Omental fat pad (tissue), 3 donors: ENCODE measurements at regions not wholly inside any gene's neighbourhood (a gene's known extent, or its start where the extent isn't known, plus 50 kb on each side); places are given as distances from the start of the nearest gene placed in this dataset.

ENCODE experiments used
- ATAC-seq: fragments of 150-250 bp; one replicate; pipeline ENCODE4 v1.9.1; 2016; ENCODE audit warnings: mild to moderate bottlenecking, moderate library complexity; ENCODE audit not compliant: low FRiP score
- DNase-seq: peaks from one replicate; pipeline ENCODE4 v3.0.0-alpha.2; 2019; ENCODE audit warnings: low spot score
- TF ChIP-seq, protein P1 (sequence below), 3 donors: fragments of 450-650 bp; IDR thresholded peaks; one replicate each; pipeline ENCODE4 v1.5.1; 2016 to 2017; ENCODE audit warnings: antibody characterized with exemption in 3 of 3, mild to moderate bottlenecking in 3 of 3, moderate library complexity in 2 of 3

- ATAC-seq, result no peak
- TF ChIP-seq, protein P1, sequence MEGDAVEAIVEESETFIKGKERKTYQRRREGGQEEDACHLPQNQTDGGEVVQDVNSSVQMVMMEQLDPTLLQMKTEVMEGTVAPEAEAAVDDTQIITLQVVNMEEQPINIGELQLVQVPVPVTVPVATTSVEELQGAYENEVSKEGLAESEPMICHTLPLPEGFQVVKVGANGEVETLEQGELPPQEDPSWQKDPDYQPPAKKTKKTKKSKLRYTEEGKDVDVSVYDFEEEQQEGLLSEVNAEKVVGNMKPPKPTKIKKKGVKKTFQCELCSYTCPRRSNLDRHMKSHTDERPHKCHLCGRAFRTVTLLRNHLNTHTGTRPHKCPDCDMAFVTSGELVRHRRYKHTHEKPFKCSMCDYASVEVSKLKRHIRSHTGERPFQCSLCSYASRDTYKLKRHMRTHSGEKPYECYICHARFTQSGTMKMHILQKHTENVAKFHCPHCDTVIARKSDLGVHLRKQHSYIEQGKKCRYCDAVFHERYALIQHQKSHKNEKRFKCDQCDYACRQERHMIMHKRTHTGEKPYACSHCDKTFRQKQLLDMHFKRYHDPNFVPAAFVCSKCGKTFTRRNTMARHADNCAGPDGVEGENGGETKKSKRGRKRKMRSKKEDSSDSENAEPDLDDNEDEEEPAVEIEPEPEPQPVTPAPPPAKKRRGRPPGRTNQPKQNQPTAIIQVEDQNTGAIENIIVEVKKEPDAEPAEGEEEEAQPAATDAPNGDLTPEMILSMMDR (IDR thresholded peaks at IDR 0.05), result no peak
Observed at GRCh38 chr7:114099337-114099736, 180.5 kb upstream of the PPP1R3A start.

GRCh38 chr7:114095885-114096284 lies 177.1 kb upstream of the PPP1R3A start:
- no peak for ATAC-seq
- no peak for DNase-seq
- TF ChIP-seq, protein P1 (IDR thresholded peaks at IDR 0.05), result no peak

More at GRCh38 chr7:114099337-114099736, 180.5 kb upstream of the PPP1R3A start:
- no peak for DNase-seq

DNA sequence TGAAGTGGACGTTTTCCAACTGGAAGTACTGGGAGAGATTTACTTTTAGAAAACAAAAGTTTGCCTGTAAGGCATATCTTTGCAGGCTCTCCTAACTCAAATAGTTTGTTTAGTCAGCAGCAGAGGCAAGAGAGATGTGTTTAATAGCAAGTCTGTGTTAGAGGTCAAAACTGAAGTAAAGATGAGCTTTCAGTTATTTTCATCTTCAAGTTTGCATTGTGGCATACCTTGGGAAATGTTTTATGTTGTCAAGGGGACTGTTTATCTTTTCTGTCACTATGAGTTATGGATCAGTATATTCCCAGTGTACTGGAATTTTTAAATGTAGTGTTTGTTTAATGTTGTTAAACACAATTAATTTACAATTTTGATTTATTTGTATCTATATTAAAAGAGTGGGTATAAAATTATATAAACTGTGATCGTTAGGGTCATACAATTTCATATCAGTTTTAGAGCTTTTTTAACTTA lies 169.7 kb upstream of the PPP1R3A start:
- ATAC-seq, result no peak
- DNase-seq, result no peak
- TF ChIP-seq, protein P1 (IDR thresholded peaks at IDR 0.05), result no peak

DNA sequence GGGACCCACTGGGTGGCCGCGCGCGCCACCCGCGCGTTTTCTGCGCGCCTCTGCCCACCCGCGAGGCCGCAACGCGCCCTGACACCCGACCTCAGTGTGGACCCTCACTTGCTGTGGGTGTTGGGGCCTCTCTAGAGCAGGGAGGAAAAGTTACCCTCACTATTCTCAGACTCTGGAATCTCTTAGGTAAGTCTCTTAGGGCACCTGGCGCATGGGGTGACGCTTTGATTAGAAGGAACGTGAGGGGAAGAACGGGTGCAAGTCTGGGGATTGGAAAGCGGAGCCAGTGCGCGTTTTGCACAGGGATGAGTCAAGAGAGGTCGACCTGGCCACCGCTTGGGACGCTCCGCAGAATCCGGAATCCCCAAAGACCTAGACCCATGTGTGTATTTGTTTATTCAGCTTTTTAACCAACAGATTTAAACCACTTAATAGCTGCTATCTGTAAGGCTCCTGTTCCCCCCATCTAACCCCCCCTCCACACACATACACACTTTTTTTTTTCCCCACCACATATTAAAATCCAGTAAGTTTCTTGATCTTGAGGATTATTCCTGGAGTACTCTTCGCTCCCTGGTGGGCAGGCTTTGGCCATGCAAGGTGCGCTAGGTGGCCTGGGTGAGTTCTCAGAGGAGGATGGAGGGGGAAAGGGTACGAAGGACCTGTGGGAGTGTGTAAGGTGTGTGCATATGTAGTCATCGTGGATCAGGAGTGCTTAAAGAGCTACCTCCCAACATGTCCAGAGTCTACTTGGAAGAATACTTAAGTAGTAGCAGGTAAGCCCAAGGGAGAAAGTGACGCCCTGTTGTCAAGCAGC lies 169.1 kb upstream of the PPP1R3A start:
- TF ChIP-seq, protein P1 (IDR thresholded peaks at IDR 0.05), result no peak
- no peak for DNase-seq
- no peak for ATAC-seq

DNA sequence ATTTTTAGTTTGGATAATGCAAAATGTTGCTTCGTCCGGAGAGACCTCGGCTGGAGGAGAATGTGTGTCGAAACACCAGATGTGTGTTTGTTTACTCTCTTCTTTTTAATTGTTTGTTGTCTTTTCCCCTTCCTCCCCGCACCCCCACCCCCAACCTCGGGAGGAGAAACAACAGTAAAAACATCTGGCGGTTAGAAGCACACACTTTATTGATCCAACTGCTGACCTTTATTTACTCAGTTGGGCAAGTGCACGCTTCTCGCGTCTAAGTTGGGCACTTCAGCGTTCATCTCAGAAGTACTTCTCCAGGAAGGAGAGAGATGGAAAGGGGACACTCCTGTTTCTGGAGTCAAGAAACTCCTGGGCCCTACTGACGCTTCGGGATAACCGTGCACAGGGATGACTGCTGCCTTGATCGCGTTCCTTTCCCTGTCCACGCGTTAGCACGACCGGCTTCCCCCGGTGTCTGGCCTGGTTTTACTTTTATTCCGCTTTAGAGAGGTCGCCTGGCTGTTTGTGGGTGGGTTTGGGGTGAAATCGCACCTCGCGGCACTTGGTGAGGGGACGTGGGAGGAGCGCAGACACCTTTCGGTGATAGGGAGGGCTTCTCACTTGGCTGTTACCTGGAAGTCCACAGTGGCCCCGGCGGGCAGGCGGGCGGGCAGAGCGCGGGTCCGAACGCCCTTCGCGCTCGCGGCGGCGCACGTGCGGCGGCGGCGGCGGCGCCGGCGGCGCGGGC lies 168.3 kb upstream of the PPP1R3A start:
- no peak for ATAC-seq
- TF ChIP-seq, protein P1 (IDR thresholded peaks at IDR 0.05), result no peak
- DNase-seq, result no peak

- DNase-seq, result no peak
- TF ChIP-seq, protein P1 (IDR thresholded peaks at IDR 0.05), result no peak
- no peak for ATAC-seq
Observed at GRCh38 chr7:114086537-114086913, 167.7 kb upstream of the PPP1R3A start.
